ENCODE measurements at regions not wholly inside any gene's neighbourhood (a gene's known extent, or its start where the extent isn't known, plus 50 kb on each side); places are given as distances from the start of the nearest gene placed in this dataset.

Small RNAs in the stretch of these regions (small RNA-seq; reads per million reads assigned to genes)
- 0 to 0.49 reads per million in 2 experiments for gene RN7SL151P

Data from SK-N-DZ (cell line).